H1 (cell line): ENCODE measurements at regions not wholly inside any gene's neighbourhood (a gene's known extent, or its start where the extent isn't known, plus 50 kb on each side); places are given as distances from the start of the nearest gene placed in this dataset.

ENCODE experiments used
- CTCF ChIA-PET: fragments of 300-600 bp; sonication (Branson Sonifier 250); formaldehyde crosslinking; loops from one replicate; lab custom pipeline; 2021; ENCODE audit not compliant: partially characterized antibody; lab: Charles Lee
- POLR2A ChIA-PET: fragments of 300-600 bp; sonication (Branson Sonifier 250); formaldehyde crosslinking; loops from one replicate; lab custom pipeline; 2021; ENCODE audit warnings: inconsistent platforms; ENCODE audit not compliant: partially characterized antibody; lab: Charles Lee
- DNase-seq, 2 experiments: peaks; one replicate each; pipeline versions ENCODE4 v3.0.0 to v3.0.0-alpha.2; 2010 to 2022; ENCODE audit warnings: low spot score in 2 of 2, low read depth in 1 of 2, mixed read lengths in 1 of 2
- FAIRE-seq: peaks from 2 replicates; lab custom pipeline; 2011; peaks lifted over from hg19 to GRCh38; lab: Jason Lieb, UNC
- H2AFZ ChIP-seq: 2 replicates; pipeline ENCODE4 v1.8.1; 2012; ENCODE audit warnings: low read length, inconsistent platforms
- H2AK5ac ChIP-seq: 2 replicates; pipeline ENCODE4 v1.6.1; 2013; ENCODE audit warnings: low read depth, low read length
- H2BK120ac ChIP-seq: replicated peaks from 2 replicates; pipeline ENCODE3; 2013; ENCODE audit warnings: low read depth, low read length, inconsistent platforms
- H2BK12ac ChIP-seq: 2 replicates; pipeline ENCODE4 v1.6.1; 2013; ENCODE audit warnings: low read depth, low read length
- H2BK15ac ChIP-seq: 2 replicates; pipeline ENCODE4 v1.6.1; 2013; ENCODE audit warnings: low read length
- H2BK20ac ChIP-seq: 2 replicates; pipeline ENCODE4 v1.6.1; 2013; ENCODE audit warnings: low read length
- H2BK5ac ChIP-seq: 2 replicates; pipeline ENCODE4 v1.6.1; 2013; ENCODE audit warnings: low read depth, low read length
- H3K14ac ChIP-seq: 2 replicates; pipeline ENCODE4 v1.6.1; 2013; ENCODE audit warnings: inconsistent platforms; ENCODE audit not compliant: insufficient read length
- H3K18ac ChIP-seq: 2 replicates; pipeline ENCODE4 v1.6.1; 2013; ENCODE audit warnings: low read length; ENCODE audit errors: extremely low read depth
- H3K23ac ChIP-seq: 2 replicates; pipeline ENCODE4 v1.6.1; 2013; ENCODE audit warnings: inconsistent platforms; ENCODE audit not compliant: insufficient read length
- H3K23me2 ChIP-seq: 2 replicates; pipeline ENCODE4 v1.6.1; 2013; ENCODE audit warnings: low read depth, low read length
- H3K27ac ChIP-seq: 2 replicates; pipeline ENCODE4 v1.6.1; 2011; ENCODE audit warnings: low read depth, low read length, inconsistent platforms
- H3K27me3 ChIP-seq, 4 experiments: replicated peaks in 1 of 4; 1 replicate in 1 of 4; 2 replicates in 3 of 4; pipeline versions ENCODE4 v1.6.1 to v1.8.1; 2011 to 2013; ENCODE audit warnings: low read length in 3 of 4, mild to moderate bottlenecking in 3 of 4, inconsistent platforms in 2 of 4, mixed read lengths in 2 of 4, moderate library complexity in 1 of 4; ENCODE audit not compliant: control insufficient read depth in 3 of 4, insufficient read depth in 3 of 4; ENCODE audit errors: extremely low read depth in 1 of 4
- H3K36me3 ChIP-seq, 4 experiments: 2 replicates each; pipeline versions ENCODE4 v1.6.1 to v1.8.1; 2011 to 2013; ENCODE audit warnings: mild to moderate bottlenecking in 4 of 4, low read length in 3 of 4, moderate library complexity in 2 of 4, control low read depth in 1 of 4, inconsistent platforms in 1 of 4; ENCODE audit not compliant: insufficient read depth in 4 of 4, control insufficient read depth in 2 of 4
- H3K4ac ChIP-seq: replicated peaks from 2 replicates; pipeline ENCODE3; 2013; ENCODE audit warnings: low read length, low read depth, mixed read lengths, inconsistent platforms; ENCODE audit not compliant: insufficient read length
- H3K4me1 ChIP-seq, 4 experiments: replicated peaks in 1 of 4; 1 replicate in 1 of 4; 2 replicates in 3 of 4; pipeline versions ENCODE4 v1.6.1 to v1.8.1; 2011 to 2013; ENCODE audit warnings: low read length in 3 of 4, inconsistent platforms in 2 of 4, mixed read lengths in 1 of 4; ENCODE audit not compliant: insufficient read depth in 4 of 4, control insufficient read depth in 3 of 4
- H3K4me2 ChIP-seq, 2 experiments: 2 replicates each; pipeline versions ENCODE4 v1.6.1 to v1.8.1; 2011 to 2013; ENCODE audit warnings: low read depth in 2 of 2, low read length in 2 of 2, control low read depth in 1 of 2, inconsistent platforms in 1 of 2, mild to moderate bottlenecking in 1 of 2; ENCODE audit not compliant: insufficient read depth in 1 of 2
- H3K4me3 ChIP-seq, 4 experiments: fragments of 200-600, 300-600 bp in 1 of 4; sonication (generic), shearing (Covaris generic), sonication (Bioruptor Twin) in 1 of 4; 2 replicates each; pipeline versions ENCODE4 v1.5.1 to v1.8.1; 2011 to 2016; ENCODE audit warnings: low read length in 4 of 4, low read depth in 3 of 4, control low read depth in 2 of 4, inconsistent platforms in 2 of 4, mild to moderate bottlenecking in 2 of 4, mixed read lengths in 1 of 4, moderate library complexity in 1 of 4; ENCODE audit not compliant: insufficient read depth in 2 of 4; ENCODE audit errors: extremely low read depth in 1 of 4
- H3K56ac ChIP-seq: replicated peaks from 2 replicates; pipeline ENCODE3; 2013; ENCODE audit warnings: low read depth, mild to moderate bottlenecking, mixed read lengths, low read length, inconsistent platforms; ENCODE audit not compliant: insufficient read length
- H3K79me1 ChIP-seq: 2 replicates; pipeline ENCODE4 v1.6.1; 2013; ENCODE audit warnings: low read depth, low read length, control low read depth
- H3K79me2 ChIP-seq, 2 experiments: 2 replicates each; pipeline versions ENCODE4 v1.6.1 to v1.8.1; 2012 to 2013; ENCODE audit warnings: low read length in 2 of 2, mild to moderate bottlenecking in 2 of 2, inconsistent platforms in 1 of 2; ENCODE audit not compliant: insufficient read depth in 2 of 2, control insufficient read depth in 1 of 2
- H3K9ac ChIP-seq, 4 experiments: replicated peaks in 1 of 4; 1 replicate in 1 of 4; 2 replicates in 3 of 4; pipeline versions ENCODE4 v1.6.1 to v1.8.1; 2011 to 2013; ENCODE audit warnings: low read depth in 3 of 4, low read length in 3 of 4, control low read depth in 2 of 4, mild to moderate bottlenecking in 2 of 4, moderate library complexity in 2 of 4, inconsistent platforms in 1 of 4; ENCODE audit errors: extremely low read depth in 1 of 4
- H3K9me3 ChIP-seq, 2 experiments: 2 replicates each; pipeline versions ENCODE4 v1.6.1 to v1.8.1; 2012 to 2013; ENCODE audit warnings: mild to moderate bottlenecking in 2 of 2, moderate library complexity in 2 of 2, control low read depth in 1 of 2, inconsistent platforms in 1 of 2, low read depth in 1 of 2, low read length in 1 of 2, mixed read lengths in 1 of 2; ENCODE audit not compliant: insufficient read depth in 2 of 2
- H4K20me1 ChIP-seq, 2 experiments: replicated peaks in 1 of 2; 2 replicates each; pipeline versions ENCODE3 to v1.8.1; 2011 to 2013; ENCODE audit warnings: inconsistent platforms in 2 of 2, low read length in 2 of 2, mild to moderate bottlenecking in 1 of 2; ENCODE audit not compliant: insufficient read depth in 2 of 2, control insufficient read depth in 1 of 2
- H4K5ac ChIP-seq: 2 replicates; pipeline ENCODE4 v1.6.1; 2013; ENCODE audit warnings: low read length, low read depth, mixed read lengths, inconsistent platforms; ENCODE audit not compliant: insufficient read length
- H4K8ac ChIP-seq: 2 replicates; pipeline ENCODE4 v1.8.0; 2013; ENCODE audit warnings: mild to moderate bottlenecking, moderate library complexity, low read length, inconsistent platforms; ENCODE audit not compliant: insufficient read depth; ENCODE audit errors: extremely low read depth
- H4K91ac ChIP-seq: replicated peaks from 2 replicates; pipeline ENCODE3; 2013; ENCODE audit warnings: low read length, mixed read lengths, inconsistent platforms; ENCODE audit not compliant: insufficient read length
- ASH2L ChIP-seq: fragments of 200-600, 300-600 bp; sonication (generic); IDR thresholded peaks from one replicate; pipeline ENCODE4 v1.7.1; 2017; ENCODE audit warnings: low read length
- EGR1 ChIP-seq: IDR thresholded peaks from 2 replicates; pipeline ENCODE4 v1.6.1; 2011; ENCODE audit warnings: low read depth, low read length, borderline replicate concordance
- KDM4A ChIP-seq: IDR thresholded peaks from one replicate; pipeline ENCODE4 v1.7.1; 2012; ENCODE audit warnings: low read depth, mild to moderate bottlenecking, moderate library complexity, low read length, inconsistent platforms; ENCODE audit not compliant: severe bottlenecking
- SAP30 ChIP-seq: fragments of 300-600 bp; sonication (generic); IDR thresholded peaks from 2 replicates; pipeline ENCODE4 v1.7.1; 2012; ENCODE audit warnings: low read length, moderate library complexity, mild to moderate bottlenecking, inconsistent platforms; ENCODE audit not compliant: insufficient read depth, insufficient replicate concordance
- WGBS, 2 experiments: shearing (Covaris generic) in 1 of 2; methylation state at CpG; one replicate each; pipeline versions ENCODE4 v1.1.6 to v1.1.7; 2013 to 2015; ENCODE audit warnings: low lambda C conversion rate in 2 of 2, mixed read lengths in 2 of 2, inconsistent platforms in 1 of 2, low coverage in 1 of 2, missing lambda C conversion rate in 1 of 2; ENCODE audit not compliant: insufficient replicate concordance in 2 of 2, insufficient coverage in 1 of 2, insufficient read length in 1 of 2; ENCODE audit errors: extremely low coverage in 1 of 2, missing lambda C conversion rate in 1 of 2; 5-methylcytosine and 5-hydroxymethylcytosine counted together

- H3K4me3 ChIP-seq: no peak overlapping the region
- no peak overlapping the region for H2BK5ac ChIP-seq
- no peak overlapping the region for H3K23ac ChIP-seq
- no peak overlapping the region for H4K8ac ChIP-seq
- no peaks in the 10 kb centered on the region for H3K4me1 ChIP-seq
- TF ChIP-seq KDM4A (no peak), ASH2L (no peak), EGR1 (no peak), SAP30 (no peak)
- H3K4me2 ChIP-seq: no peak overlapping the region
- 86% methylated on average over 1 of the region's 1 CpG; no CpG with 5 or more reads in 1 of the 2 experiments for WGBS, 2 experiments
- ChIA-PET CTCF (interaction anchor here (0.9 to 1.2 kb wide), 3 partner anchors 9 to 253 kb away, joined by 3 to 4 read pairs (median 3); no protein-coding TSS in a partner anchor), POLR2A (interaction anchor here (1.0 kb wide), 1 partner anchor 12 kb away, joined by 4 read pairs; no protein-coding TSS in a partner anchor)
- DNase-seq (no peak), FAIRE-seq (no peak)
- H3K4ac ChIP-seq: no peak overlapping the region
- no peak overlapping the region for H2BK15ac ChIP-seq
- no peak overlapping the region for H2AFZ ChIP-seq
- H4K20me1 ChIP-seq: no peaks in the 10 kb centered on the region
- no peak overlapping the region for H2BK12ac ChIP-seq
- no peaks in the 10 kb centered on the region for H3K27me3 ChIP-seq
- H4K5ac ChIP-seq: no peak overlapping the region
- no peak overlapping the region for H2BK120ac ChIP-seq
- no peaks in the 10 kb centered on the region for H3K79me2 ChIP-seq
- no peak overlapping the region for H3K56ac ChIP-seq
- H3K14ac ChIP-seq: no peak overlapping the region
- H3K36me3 ChIP-seq: no peaks in the 10 kb centered on the region
- no peak overlapping the region for H3K27ac ChIP-seq
- no peaks in the 10 kb centered on the region for H3K79me1 ChIP-seq
- no peak overlapping the region for H4K91ac ChIP-seq
- H3K9me3 ChIP-seq: no peaks in the 10 kb centered on the region
- no peak overlapping the region for H2BK20ac ChIP-seq
- H3K23me2 ChIP-seq: no peaks in the 10 kb centered on the region
- H2AK5ac ChIP-seq: no peak overlapping the region
- H3K18ac ChIP-seq: no peak overlapping the region
- H3K9ac ChIP-seq: no peak overlapping the region
Measured at GRCh38 chr11:15580056-15580774, 465.5 kb downstream of the INSC start.
